ENCODE measurements at regions not wholly inside any gene's neighbourhood (a gene's known extent, or its start where the extent isn't known, plus 50 kb on each side); places are given as distances from the start of the nearest gene placed in this dataset.

DNA sequence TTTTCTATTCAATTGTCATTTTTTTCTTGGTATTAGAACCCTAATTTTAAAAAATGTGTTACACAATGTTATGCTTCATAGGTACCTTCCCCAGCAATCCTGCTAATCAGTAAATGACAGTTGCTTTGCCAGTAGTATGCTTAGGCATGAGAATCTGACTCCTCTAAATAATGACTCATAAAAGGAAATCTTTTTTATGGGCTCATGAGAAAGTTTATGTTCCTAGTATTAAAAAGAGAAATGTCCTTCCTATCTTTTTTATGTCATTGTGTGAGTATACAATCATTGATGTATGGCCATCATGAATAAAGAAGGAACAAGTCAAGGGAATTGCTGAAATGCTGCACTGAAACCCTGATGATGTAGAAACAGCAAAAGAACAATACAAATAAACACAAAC, 1237.7 kb upstream of the PCDH20 start:
- TF ChIP-seq, protein P1, sequence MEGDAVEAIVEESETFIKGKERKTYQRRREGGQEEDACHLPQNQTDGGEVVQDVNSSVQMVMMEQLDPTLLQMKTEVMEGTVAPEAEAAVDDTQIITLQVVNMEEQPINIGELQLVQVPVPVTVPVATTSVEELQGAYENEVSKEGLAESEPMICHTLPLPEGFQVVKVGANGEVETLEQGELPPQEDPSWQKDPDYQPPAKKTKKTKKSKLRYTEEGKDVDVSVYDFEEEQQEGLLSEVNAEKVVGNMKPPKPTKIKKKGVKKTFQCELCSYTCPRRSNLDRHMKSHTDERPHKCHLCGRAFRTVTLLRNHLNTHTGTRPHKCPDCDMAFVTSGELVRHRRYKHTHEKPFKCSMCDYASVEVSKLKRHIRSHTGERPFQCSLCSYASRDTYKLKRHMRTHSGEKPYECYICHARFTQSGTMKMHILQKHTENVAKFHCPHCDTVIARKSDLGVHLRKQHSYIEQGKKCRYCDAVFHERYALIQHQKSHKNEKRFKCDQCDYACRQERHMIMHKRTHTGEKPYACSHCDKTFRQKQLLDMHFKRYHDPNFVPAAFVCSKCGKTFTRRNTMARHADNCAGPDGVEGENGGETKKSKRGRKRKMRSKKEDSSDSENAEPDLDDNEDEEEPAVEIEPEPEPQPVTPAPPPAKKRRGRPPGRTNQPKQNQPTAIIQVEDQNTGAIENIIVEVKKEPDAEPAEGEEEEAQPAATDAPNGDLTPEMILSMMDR (IDR thresholded peaks at IDR 0.05) = no peak
- TF ChIP-seq EP300 (IDR thresholded peaks at IDR 0.05) = no peak
- TF ChIP-seq POLR2A (IDR thresholded peaks at IDR 0.05; ENCODE audit: low read depth) = no peak

Data from esophagus muscularis mucosa (tissue), 4 donors.